Activated CD8-positive, alpha-beta T cell treated with anti-CD3 and anti-CD28 coated beads for 36 hours (primary cell): ENCODE measurements at regions not wholly inside any gene's neighbourhood (a gene's known extent, or its start where the extent isn't known, plus 50 kb on each side); places are given as distances from the start of the nearest gene placed in this dataset.

ENCODE experiments used
- ATAC-seq: fragments of 200-7000 bp; cut with Tn5 transposase; one replicate; pipeline ENCODE4 v1.10.0; 2021; ENCODE audit warnings: mild to moderate bottlenecking, moderate library complexity
- CTCF ChIA-PET: fragments of 350-600 bp; sonication (Branson Sonifier 250); formaldehyde crosslinking; loops from one replicate; lab custom pipeline; 2021; ENCODE audit warnings: antibody characterized with exemption; lab: Charles Lee
- POLR2A ChIA-PET: fragments of 350-600 bp; sonication (Branson Sonifier 250); formaldehyde crosslinking; loops from one replicate; lab custom pipeline; 2021; ENCODE audit warnings: antibody characterized with exemption; lab: Charles Lee
- DNase-seq: peaks from one replicate; pipeline ENCODE4 v3.0.0-alpha.2; 2020
- H3K27ac Mint-ChIP-seq: one replicate; pipeline ENCODE4 v1.8.0; 2021; ENCODE audit warnings: mild to moderate bottlenecking, mixed read lengths
- H3K27me3 Mint-ChIP-seq: one replicate; pipeline ENCODE4 v1.8.0; 2021; ENCODE audit warnings: mixed read lengths
- H3K36me3 Mint-ChIP-seq: one replicate; pipeline ENCODE4 v1.8.0; 2021; ENCODE audit warnings: low read depth, mixed read lengths
- H3K4me1 Mint-ChIP-seq: one replicate; pipeline ENCODE4 v1.8.0; 2021; ENCODE audit warnings: low read depth, mixed read lengths
- H3K4me3 Mint-ChIP-seq: one replicate; pipeline ENCODE4 v1.8.0; 2021; ENCODE audit warnings: mild to moderate bottlenecking, moderate library complexity, mixed read lengths
- H3K9me3 Mint-ChIP-seq: one replicate; pipeline ENCODE4 v1.8.0; 2021; ENCODE audit warnings: mixed read lengths
- CTCF ChIP-seq: fragments of 200-600 bp; IDR thresholded peaks from one replicate; pipeline ENCODE4 v1.8.0; 2022; ENCODE audit warnings: antibody characterized with exemption, mild to moderate bottlenecking
- intact Hi-C: fragments of 100-400 bp; cut with micrococcal nuclease; formaldehyde crosslinking; loops from one replicate; pipeline ENCODE4 v1.10.0; 2022

- H3K4me1 Mint-ChIP-seq: no peaks in the 10 kb centered on the region
- CTCF ChIA-PET: no interaction called here
- no peak overlapping the region for H3K27ac Mint-ChIP-seq
- intact Hi-C loops: no loop called here
- POLR2A ChIA-PET: no interaction called here
- peaks cover 3% of the 10 kb centered on the region for H3K9me3 Mint-ChIP-seq
- no peak for TF ChIP-seq CTCF
- DNase-seq (no peak), ATAC-seq (no peak)
- no peaks in the 10 kb centered on the region for H3K27me3 Mint-ChIP-seq
- no peak overlapping the region for H3K4me3 Mint-ChIP-seq
- no peaks in the 10 kb centered on the region for H3K36me3 Mint-ChIP-seq
These were observed 399.8 kb downstream of the HTR1B start for GRCh38 chr6:77063494-77063893.

GRCh38 chr6:77055711-77056110 lies 407.6 kb downstream of the HTR1B start:
- H3K4me3 Mint-ChIP-seq: no peak overlapping the region
- DNase-seq (no peak), ATAC-seq (no peak)
- peaks cover 17% of the 10 kb centered on the region for H3K9me3 Mint-ChIP-seq
- ChIA-PET CTCF (no interaction called here), POLR2A (no interaction called here)
- no peak for TF ChIP-seq CTCF
- no peaks in the 10 kb centered on the region for H3K4me1 Mint-ChIP-seq
- H3K27me3 Mint-ChIP-seq: no peaks in the 10 kb centered on the region
- H3K36me3 Mint-ChIP-seq: no peaks in the 10 kb centered on the region
- no peak overlapping the region for H3K27ac Mint-ChIP-seq
- intact Hi-C loops: no loop called here

GRCh38 chr6:77040568-77041195 lies 422.6 kb downstream of the HTR1B start:
- ATAC-seq: no peak
- Mint-ChIP-seq H3K27ac (no peak overlapping the region), H3K4me1 (no peaks in the 10 kb centered on the region), H3K36me3 (no peaks in the 10 kb centered on the region), H3K4me3 (no peak overlapping the region), H3K27me3 (no peaks in the 10 kb centered on the region), H3K9me3 (peaks cover 15% of the 10 kb centered on the region)
- intact Hi-C loops: no loop called here
- POLR2A ChIA-PET: no interaction called here
- DNase-seq: no peak
- TF ChIP-seq CTCF: no peak
- CTCF ChIA-PET: no interaction called here

GRCh38 chr6:77038807-77039206 lies 424.5 kb downstream of the HTR1B start:
- no peak overlapping the region for H3K4me3 Mint-ChIP-seq
- intact Hi-C loops: no loop called here
- peaks cover 15% of the 10 kb centered on the region for H3K9me3 Mint-ChIP-seq
- no peak overlapping the region for H3K27ac Mint-ChIP-seq
- TF ChIP-seq CTCF: no peak
- H3K4me1 Mint-ChIP-seq: no peaks in the 10 kb centered on the region
- no peaks in the 10 kb centered on the region for H3K36me3 Mint-ChIP-seq
- ATAC-seq: no peak
- ChIA-PET POLR2A (no interaction called here), CTCF (no interaction called here)
- DNase-seq: no peak
- no peaks in the 10 kb centered on the region for H3K27me3 Mint-ChIP-seq

DNA sequence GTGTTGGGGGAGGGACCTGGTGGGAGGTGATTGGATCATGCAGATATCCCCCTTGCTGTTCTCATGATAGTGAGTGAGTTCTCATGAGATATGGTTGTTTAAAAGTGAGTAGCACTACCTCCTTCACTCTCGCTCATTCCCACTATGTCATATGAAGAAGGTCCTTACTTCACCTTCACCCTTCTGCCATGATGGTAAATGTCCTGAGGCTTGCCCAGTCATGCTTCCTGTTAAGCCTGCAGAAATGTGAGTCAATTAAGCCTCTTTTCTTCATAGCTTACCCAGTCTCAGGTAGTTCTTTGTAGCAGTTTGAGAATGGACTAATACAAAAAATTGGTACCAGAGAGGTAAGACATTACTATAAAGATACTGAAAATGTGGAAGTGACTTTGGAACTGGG lies 425.9 kb downstream of the HTR1B start:
- peaks cover 13% of the 10 kb centered on the region for H3K9me3 Mint-ChIP-seq
- no peak for TF ChIP-seq CTCF
- no peak overlapping the region for H3K27ac Mint-ChIP-seq
- no peaks in the 10 kb centered on the region for H3K27me3 Mint-ChIP-seq
- CTCF ChIA-PET: no interaction called here
- no peaks in the 10 kb centered on the region for H3K36me3 Mint-ChIP-seq
- intact Hi-C loops: no loop called here
- POLR2A ChIA-PET: no interaction called here
- H3K4me1 Mint-ChIP-seq: no peaks in the 10 kb centered on the region
- ATAC-seq: no peak
- DNase-seq: no peak
- H3K4me3 Mint-ChIP-seq: no peak overlapping the region
